GM21825 (cell line): ENCODE measurements at regions not wholly inside any gene's neighbourhood (a gene's known extent, or its start where the extent isn't known, plus 50 kb on each side); places are given as distances from the start of the nearest gene placed in this dataset.
"Not testable (repeated sequence)": the region's sequence is repeated elsewhere in the genome, so short reads cannot be mapped to it uniquely, and the experiment has no call there.

Experiments
- ATAC-seq: cut with Tn5 transposase; IDR thresholded peaks from one replicate; pipeline ENCODE4 v1.9.1; 2021; ENCODE audit warnings: mild to moderate bottlenecking, moderate library complexity; ENCODE audit not compliant: unreplicated experiment

- no peak for ATAC-seq
These were observed 174.1 kb upstream of the RTL1 start for GRCh38 chr14:101077481-101078074.

DNA sequence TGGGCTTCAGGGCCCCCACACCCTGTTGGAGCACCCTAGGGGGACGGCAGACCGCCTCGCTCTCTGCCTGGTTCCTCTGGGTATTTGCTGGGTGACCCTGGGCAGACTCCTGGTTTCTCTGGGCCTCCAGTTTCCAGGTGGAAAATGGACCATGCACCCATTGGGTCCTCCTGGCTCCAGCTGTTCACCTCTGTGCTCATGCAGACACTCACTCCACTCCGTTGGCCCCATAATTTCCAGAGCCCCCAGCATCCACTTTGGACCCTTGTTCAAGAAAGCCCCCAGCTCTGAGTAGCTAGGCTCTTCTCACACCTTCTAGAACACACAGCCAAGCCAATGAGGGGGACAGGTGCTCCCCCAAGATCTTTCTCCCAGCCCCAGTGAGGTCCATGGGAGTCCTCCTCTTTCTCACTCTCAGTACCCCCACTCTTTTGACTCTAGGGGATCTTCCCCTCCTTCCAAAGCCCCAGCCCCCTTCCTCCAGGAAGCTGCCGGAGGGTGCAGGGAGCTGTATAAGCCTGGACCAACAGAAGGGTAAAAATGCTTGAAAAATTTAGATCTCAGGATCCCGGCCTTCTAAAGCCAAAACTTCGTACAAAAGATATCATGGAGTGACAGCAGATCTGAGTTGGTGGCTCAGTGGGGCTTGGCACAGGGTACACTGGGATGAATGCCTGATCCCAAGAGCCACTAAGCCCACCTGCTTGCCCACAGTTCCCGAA, 174.8 kb upstream of the RTL1 start:
- no peak for ATAC-seq

DNA sequence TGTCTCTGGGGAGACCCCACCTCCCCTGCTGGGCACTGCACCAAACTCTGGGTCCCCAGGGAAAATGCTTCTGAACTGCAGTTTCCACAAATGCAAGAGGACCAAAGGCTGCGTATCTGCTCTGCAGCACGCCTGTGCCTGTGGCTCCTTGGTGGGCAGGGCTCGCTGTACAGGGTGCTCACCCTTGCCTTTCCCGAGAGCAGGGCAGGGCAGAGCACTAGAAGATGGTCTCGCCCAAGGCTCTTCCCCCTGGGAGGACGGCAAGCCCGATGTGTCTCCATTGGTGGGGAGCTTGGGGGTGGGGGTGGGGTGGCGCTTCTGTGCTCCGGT, 175.3 kb upstream of the RTL1 start:
- no peak for ATAC-seq

DNA sequence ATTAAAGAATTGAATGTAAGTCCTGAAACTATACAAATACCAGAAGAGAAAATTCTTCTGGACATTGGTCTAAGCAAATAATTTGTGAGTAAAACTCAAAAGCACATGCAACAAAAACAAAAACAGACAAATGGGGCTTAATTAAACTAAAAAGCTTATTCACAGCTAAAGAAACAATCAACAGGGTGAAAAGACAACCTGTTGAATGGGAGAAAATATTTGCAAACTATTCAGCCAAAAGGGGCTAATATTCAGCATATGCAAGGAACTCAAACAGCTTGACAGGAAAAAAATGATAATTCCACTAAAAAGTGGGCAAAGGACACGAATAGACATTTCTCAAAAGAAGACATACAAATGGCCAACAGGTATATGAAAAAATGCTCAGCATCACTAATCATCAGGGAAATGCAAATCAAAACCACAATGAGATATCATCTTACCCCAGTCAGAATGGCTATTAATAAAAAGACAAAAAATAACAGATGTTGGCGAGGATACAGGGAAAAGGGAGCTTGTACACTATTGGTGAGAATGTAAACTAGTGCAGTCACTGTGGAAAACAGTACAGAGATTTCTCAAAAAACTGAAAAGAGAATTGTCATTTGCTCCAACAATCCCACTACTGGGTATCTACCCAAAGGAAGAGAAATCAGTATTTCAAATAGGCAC, 177.5 kb upstream of the RTL1 start:
- ATAC-seq: no peak

DNA sequence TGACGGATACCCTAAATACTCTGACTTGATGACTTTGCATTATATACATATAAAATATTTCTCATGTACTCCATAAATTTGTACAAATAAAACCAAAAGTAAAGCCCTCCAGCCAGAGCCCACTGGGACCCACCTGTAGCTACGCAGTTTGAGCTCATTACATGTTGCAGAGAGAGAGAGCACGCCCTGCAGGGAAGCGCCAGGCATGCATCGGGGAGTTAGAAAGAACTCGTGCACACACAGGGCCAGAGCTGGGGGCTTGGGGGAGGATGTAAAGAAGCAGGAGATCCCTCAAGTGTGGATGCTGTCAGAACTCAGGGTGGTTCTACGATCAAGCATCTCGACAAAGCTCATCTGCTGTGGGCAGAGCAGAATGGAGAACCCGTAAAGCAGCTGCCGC, 178.5 kb upstream of the RTL1 start:
- ATAC-seq: no peak

DNA sequence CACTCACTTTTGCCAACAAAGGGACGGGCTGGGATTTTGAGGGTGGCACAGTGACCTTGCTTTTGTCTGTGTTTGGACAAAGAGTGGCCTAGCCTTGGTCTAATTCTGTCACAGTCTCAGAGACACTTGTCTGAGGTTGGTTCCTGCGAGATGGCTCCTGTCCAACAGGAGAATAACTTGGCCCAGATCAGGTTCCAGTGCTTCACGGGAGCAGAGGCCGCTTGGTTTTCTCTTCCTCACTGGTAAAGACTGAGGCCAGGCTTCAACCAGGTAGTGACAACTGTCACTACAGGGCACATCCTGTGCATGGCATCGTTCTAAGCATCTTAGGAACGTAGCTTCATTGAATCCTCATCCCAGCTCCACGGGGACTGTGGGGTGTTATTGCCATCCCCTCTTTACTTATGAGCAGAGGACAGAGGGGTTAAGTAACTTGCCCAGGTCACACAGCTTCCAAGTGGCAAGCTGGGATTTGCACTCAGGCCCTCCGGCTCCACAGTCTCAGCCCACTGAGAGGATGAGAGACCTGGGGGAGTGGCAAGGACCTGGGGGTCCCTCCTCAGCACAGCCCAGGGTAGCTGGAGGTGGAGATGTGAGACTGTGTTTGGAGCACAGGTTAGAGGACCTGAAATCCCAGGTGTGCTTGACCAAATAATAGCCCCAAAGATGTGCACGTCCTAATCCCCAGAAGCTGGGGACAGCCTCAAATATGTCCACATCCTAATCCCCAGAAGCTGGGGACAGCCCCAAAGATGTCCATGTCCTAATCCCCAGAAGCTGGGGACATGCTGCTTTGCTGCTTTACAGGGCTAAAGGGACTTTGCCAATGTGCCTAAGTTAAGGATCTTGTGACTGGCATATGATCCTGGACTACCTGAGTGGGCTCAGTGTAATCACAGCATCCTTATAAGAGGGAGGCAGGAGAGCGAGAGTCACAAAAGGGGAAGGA, 179.2 kb upstream of the RTL1 start:
- ATAC-seq: no peak

DNA sequence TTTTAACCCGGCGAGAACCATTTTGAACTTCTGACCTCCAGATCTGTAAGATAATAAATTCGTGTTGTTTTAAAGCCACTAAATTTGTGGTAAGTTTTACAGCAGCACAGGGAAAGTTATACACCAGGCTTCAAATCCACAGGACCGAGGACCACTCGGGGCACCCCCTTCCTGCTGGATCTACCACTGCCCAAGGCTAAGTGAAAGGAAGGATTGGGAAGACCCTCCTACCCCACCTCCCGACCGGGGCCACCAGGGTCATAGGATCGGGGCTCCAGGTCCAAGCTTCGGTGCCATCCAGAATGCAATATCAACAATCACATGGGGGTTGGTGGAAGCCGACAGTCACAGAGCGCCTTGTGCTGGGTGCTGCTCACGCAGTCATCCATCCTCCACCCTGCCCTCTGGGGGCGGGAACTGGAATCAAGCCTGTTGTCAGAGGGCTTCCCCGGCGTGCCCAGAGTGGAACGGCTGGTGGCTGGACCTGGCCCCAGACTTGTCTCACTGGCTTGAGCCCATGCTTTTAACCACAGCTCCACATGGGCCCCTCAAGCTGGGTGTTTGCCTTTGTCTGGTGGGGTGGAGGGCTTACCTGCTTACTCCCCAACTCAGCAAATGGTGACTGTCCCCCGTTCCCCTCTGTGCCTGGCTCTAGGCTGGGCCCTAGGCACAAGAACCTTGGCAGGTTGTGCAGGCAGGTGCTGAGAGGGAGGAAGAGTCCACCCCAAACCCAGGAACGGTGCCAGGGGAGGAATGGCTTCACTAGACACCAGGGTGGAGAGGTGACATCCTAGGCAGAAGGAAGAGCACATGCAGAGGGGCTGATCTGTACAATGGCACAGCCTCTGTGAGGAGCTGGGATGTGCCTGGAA, 180.3 kb upstream of the RTL1 start:
- no peak for ATAC-seq

DNA sequence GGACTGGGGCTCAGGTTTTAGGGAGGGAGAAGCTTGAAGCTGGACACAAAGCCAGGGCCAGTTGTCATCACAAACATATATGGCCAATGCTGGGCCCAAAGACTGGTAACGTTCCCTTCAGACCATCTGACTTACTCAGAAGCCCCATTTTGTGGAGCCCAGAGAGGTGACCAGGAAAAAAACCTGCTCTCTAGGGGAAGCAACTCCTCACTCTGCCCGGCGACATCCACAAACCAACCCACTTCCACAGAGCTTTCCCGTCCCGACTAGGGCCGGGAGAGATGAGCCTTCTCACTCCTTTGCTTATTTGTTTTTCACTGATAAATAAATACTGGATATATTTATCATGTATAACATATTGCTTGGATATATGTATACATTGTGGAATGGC, 180.9 kb upstream of the RTL1 start:
- ATAC-seq: no peak

- no peak for ATAC-seq
These were observed 183.4 kb upstream of the RTL1 start for GRCh38 chr14:101086926-101087325.

DNA sequence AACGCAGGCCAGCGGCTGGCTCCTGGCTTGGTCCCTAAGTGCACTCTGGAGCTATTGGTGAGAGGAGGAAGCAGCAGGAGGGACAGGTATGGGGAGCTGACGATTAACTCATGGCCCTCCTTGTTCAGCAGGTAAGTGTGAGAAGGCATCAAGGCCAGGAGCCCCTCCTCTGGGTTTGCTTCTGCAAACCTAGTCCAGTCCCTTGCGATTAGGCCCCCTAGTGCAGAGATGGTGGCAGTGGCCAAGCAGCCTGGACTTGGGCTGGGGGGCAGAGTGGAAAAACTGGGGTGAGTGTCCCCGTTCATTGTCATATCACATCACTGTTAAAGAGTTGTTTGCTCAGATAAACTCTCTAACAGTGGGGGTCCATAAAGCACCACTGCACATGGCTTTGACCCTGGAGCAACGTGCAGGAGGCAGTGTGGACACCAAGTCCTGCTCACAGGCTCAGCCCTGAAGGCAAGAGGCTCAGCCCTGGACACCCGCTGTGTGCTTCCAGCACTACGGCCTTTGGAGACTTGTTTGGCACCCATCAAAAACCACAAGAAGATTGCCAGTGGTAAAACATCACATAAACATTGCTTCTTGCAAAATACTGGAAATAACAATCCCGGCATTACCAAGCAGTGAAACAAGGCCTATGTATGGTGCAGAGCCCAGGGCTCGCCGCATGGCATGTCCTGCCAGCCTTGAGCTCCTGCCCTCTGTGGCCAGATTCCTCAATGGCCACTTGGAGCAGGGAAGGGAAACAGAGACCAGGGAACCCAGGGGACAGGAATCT, 184.3 kb upstream of the RTL1 start:
- ATAC-seq: no peak

DNA sequence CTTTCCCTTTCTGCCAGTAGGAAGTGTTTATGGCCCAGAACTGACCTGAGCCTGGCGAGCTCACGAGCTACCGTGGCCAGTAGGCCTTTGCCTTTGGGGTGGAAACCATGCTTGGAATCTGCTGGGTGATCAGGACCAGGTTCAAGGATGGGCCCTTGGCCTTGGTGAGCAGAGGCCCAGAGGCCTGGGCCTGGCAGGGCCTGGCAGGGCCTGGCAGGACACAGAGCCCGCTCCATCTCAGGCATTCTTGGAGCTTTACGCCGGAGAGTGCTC, 184.8 kb upstream of the RTL1 start:
- ATAC-seq: no peak

GRCh38 chr14:101088714-101089113, 185.2 kb upstream of the RTL1 start:
- no peak for ATAC-seq

GRCh38 chr14:101090478-101090877, 187.0 kb upstream of the RTL1 start:
- ATAC-seq: not testable (repeated sequence)

DNA sequence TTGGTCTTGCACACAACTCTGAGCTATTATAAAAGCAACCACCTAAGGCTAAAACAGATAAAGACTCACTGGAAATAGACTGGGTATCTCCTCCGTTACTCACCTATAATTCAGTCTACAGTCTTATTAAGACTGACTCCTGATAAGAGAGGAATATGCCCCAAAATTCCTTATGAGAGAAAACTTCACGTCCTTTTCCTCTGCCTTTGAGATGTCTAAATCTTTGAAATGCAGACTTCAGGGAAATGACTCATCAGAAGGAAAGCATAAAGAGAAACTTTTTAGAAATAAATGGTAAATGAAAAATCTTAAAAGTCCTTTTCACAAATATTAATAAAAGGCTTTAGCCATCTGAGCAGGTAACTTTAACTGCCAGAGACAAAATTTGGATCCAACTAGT, 187.5 kb upstream of the RTL1 start:
- ATAC-seq: no peak

DNA sequence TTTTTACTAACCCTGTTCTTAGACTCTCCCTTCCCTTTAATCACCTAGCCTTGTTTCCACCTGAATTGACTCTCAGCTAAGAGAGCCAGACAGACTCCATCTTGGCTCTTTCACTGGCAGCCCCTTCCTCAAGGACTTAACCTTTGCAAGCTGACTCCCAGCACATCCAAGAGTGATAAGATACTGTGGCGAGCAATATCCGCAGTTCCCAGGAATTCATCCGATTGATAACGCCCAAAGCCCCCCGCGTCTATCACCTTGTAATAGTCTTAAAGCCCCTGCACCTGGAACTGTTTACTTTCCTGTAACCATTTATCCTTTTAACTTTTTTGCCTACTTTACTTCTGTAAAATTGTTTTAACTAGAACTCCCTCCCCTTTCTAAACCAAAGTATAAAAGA, 191.4 kb upstream of the RTL1 start:
- not testable (repeated sequence) for ATAC-seq

DNA sequence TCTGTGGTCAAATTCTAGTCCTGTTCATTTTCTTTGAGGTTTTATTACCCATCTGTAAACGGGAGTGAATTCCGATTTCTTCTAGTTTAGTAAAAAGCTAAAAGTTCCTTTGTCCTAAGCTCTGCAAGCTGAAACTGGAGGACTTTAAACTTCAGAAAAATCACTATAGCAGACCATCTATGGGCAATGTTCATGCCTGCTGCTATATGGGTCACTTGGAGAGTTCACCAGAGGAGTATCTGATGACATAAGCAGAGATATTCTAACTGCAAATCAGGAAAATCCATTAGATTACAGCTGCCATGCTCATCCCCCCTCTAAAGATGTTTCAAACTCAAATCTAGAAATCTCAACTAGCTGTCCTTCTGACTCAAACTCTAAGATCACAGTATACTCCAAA, 193.0 kb upstream of the RTL1 start:
- ATAC-seq: no peak

GRCh38 chr14:101097109-101097793, 193.7 kb upstream of the RTL1 start:
- ATAC-seq: no peak

DNA sequence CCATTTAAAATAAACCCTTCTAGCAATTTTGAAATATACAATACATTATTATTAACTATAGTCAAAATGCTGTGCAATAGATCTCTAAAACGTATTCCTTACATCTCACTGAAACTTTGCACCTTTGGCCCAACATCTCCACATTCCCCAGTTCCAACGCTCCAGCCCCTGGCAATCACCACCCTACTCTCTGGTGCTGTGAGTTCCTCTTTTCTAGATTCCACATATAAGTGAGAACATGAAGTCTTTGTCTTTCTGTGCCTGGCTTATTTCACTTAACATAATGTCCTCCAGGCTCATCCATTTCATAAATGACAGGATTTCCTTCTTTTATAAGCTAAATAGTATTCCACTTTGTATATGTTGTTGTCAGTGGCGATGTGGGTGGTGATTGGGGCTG, 194.7 kb upstream of the RTL1 start:
- ATAC-seq: no peak

DNA sequence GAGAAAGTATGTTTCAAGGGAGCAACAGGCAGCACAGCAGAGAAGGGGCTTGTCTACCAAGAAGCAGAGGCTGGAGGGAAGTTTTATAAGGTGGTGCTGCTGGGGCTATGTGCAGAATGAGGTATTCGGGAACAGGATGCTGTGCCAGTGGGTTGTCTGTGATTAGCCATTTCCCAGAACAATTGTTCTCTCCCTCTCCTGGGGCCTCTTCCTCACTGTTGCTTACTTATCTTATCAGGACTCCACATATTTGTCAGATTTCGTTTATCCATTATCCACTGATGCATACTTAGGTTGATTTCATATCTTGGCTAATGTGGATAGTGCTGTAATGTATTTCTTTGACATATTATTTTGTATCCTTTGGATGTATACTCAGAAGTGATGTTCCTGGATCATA, 195.1 kb upstream of the RTL1 start:
- no peak for ATAC-seq
